Esophagus squamous epithelium (tissue), 4 donors: ENCODE measurements at regions not wholly inside any gene's neighbourhood (a gene's known extent, or its start where the extent isn't known, plus 50 kb on each side); places are given as distances from the start of the nearest gene placed in this dataset.

ENCODE experiments used
- POLR2A ChIP-seq, 4 donors: fragments of 450-650 bp; IDR thresholded peaks; one replicate each; pipeline ENCODE4 v1.6.1; 2017; ENCODE audit warnings: antibody characterized with exemption in 4 of 4, mild to moderate bottlenecking in 4 of 4, moderate library complexity in 3 of 4
- TF ChIP-seq, protein P1 (sequence below), 6 experiments: fragments of 450-650 bp in 4 of 6; fragments of 200-600 bp in 2 of 6; sonication (generic) in 2 of 6; IDR thresholded peaks; one replicate each; pipeline ENCODE4 v1.5.1; 2016 to 2019; ENCODE audit warnings: antibody characterized with exemption in 6 of 6, mild to moderate bottlenecking in 4 of 6, moderate library complexity in 4 of 6

DNA sequence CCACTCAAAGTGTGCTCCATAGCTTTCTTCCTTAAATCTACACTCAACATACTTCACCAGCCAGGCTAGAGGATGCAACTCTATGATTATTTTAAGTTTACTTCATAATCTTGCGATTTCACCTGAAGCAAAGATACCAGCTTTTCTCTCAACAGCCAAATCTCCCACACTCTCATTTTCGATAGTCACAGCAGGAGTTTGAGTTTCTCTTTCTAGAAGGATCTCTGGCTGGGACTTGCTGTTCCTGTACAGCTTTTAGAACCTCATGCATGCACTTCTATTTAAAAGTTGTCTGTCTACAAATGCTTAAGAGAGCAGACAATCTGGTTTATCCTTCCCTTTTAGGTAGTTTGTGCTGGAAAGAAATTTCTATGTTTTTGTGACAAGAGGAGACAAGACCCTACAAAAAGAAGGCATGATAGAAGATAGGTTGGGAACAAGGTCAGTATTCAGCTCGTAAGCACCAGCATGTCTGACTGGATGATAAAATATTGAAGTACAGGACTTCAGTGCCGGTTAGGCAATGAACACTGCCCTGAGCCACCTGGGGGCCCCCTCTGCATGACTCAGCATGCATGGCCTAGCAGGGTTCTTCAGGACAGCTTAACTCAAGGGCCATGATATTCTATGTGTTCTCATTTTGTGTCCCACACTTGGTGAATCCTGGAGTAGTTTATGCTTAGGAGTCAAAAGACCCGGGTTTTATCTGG lies 65.6 kb downstream of the ATXN3L start:
- TF ChIP-seq, protein P1, sequence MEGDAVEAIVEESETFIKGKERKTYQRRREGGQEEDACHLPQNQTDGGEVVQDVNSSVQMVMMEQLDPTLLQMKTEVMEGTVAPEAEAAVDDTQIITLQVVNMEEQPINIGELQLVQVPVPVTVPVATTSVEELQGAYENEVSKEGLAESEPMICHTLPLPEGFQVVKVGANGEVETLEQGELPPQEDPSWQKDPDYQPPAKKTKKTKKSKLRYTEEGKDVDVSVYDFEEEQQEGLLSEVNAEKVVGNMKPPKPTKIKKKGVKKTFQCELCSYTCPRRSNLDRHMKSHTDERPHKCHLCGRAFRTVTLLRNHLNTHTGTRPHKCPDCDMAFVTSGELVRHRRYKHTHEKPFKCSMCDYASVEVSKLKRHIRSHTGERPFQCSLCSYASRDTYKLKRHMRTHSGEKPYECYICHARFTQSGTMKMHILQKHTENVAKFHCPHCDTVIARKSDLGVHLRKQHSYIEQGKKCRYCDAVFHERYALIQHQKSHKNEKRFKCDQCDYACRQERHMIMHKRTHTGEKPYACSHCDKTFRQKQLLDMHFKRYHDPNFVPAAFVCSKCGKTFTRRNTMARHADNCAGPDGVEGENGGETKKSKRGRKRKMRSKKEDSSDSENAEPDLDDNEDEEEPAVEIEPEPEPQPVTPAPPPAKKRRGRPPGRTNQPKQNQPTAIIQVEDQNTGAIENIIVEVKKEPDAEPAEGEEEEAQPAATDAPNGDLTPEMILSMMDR (IDR thresholded peaks at IDR 0.05): no peak
- TF ChIP-seq POLR2A (IDR thresholded peaks at IDR 0.05): no peak
